Erythroblast (primary cell): ENCODE measurements at regions not wholly inside any gene's neighbourhood (a gene's known extent, or its start where the extent isn't known, plus 50 kb on each side); places are given as distances from the start of the nearest gene placed in this dataset.

ENCODE experiments used
- GATA1 ChIP-seq: IDR thresholded peaks from 2 replicates; pipeline ENCODE4 v1.6.1; 2011; ENCODE audit warnings: low read depth, mild to moderate bottlenecking, control low read depth, low read length, moderate library complexity
- POLR2A ChIP-seq: IDR thresholded peaks from 2 replicates; pipeline ENCODE4 v1.6.1; 2011; ENCODE audit warnings: mild to moderate bottlenecking, low read length

DNA sequence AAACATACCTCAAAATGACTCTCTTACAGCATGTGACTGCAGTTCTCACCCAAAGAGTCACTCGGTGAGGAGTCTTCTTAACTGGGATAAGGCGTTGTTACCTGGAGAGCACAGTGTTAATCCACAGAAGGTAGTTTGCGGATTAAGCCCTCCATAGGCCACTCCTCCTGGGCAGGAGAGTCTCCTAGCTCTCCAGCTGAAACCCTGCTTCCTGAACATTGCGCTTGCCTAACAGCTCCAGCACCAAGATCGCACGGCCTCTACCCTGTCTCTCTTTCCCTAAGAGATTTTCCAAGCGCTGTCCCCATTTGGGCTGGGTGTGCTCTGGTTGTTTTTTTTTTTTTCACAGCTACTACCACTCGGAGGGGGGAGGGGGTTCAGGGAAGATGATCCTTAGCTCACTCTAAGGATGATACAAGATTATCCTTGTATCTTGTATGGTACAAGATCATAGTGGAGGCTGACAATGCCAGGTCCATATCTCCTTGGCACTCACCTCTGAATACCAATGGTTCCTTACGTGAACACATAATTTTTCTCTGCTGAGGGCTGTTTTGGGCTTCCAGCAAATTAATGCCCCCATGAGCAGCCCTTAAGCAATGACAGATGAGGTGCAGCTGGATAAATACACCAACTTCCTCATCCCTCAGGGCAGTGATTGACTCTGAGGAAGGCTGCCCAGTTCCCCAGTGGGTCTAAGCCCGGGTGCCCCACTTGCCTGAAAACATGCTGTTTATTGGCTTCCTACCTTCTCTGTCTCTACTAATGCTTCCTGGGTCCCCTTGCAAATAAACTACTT, 185.2 kb upstream of the TSC22D2 start:
- no peak for TF ChIP-seq POLR2A
- TF ChIP-seq GATA1: no peak
